ENCODE measurements at regions not wholly inside any gene's neighbourhood (a gene's known extent, or its start where the extent isn't known, plus 50 kb on each side); places are given as distances from the start of the nearest gene placed in this dataset.

DNA sequence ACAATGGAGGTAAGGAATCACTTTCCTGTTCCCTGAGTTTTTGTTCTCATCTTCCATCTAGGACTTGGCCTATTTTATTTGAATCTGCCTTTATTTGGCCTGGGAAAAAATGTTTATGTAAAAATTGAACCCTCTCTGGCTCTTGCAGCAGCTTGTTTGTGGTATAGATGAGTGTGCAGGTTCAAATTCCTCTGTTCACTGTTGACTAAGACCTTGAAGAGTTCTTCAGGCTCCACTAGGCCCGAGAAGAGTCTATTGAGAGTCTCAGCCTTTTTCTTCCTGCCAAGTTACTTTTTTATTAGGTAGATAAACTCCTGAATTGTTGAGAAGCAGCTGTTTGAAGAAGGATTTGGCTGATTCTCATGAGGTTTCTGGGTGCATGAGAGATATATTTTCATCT lies 248.8 kb upstream of the ADGRL2 start:
- TF ChIP-seq, protein P1, sequence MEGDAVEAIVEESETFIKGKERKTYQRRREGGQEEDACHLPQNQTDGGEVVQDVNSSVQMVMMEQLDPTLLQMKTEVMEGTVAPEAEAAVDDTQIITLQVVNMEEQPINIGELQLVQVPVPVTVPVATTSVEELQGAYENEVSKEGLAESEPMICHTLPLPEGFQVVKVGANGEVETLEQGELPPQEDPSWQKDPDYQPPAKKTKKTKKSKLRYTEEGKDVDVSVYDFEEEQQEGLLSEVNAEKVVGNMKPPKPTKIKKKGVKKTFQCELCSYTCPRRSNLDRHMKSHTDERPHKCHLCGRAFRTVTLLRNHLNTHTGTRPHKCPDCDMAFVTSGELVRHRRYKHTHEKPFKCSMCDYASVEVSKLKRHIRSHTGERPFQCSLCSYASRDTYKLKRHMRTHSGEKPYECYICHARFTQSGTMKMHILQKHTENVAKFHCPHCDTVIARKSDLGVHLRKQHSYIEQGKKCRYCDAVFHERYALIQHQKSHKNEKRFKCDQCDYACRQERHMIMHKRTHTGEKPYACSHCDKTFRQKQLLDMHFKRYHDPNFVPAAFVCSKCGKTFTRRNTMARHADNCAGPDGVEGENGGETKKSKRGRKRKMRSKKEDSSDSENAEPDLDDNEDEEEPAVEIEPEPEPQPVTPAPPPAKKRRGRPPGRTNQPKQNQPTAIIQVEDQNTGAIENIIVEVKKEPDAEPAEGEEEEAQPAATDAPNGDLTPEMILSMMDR (IDR thresholded peaks at IDR 0.05; ENCODE audit: insufficient read depth, low read length, poor library complexity, severe bottlenecking): no peak
- TF ChIP-seq EZH2phosphoT487 (conservative IDR thresholded peaks at IDR 0.05; ENCODE audit: low read length): no peak

Data from SU-DHL-6 (cell line).